ENCODE measurements at regions not wholly inside any gene's neighbourhood (a gene's known extent, or its start where the extent isn't known, plus 50 kb on each side); places are given as distances from the start of the nearest gene placed in this dataset.

DNA sequence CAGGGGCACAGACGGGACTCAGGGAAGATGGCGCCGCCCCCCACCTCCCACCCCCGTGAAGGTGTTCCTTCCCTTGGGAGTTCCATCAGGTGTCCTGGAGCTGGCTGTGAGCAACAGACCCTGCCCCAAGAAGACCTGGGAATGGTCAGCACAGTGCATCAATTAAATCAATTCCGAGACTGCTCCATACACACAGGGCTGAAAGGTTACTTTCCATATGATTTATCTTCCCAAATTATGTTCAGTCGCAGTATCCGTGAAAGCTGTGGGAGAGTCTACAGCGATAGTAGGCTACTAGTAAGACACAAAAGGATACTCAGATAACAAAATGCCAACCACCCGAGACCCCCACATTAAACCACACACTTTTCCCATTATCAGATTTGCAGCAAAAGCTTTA lies 71.8 kb upstream of the PABPC3 start:
- no peak for DNase-seq (ENCODE audit: low spot score)
- in situ Hi-C loops (cut with MboI; ENCODE audit: low pct_unique_long_range_greater_than_20kb, low sequenced_read_pairs, unreplicated experiment), result no loop called here
- TF ChIP-seq, protein P1, sequence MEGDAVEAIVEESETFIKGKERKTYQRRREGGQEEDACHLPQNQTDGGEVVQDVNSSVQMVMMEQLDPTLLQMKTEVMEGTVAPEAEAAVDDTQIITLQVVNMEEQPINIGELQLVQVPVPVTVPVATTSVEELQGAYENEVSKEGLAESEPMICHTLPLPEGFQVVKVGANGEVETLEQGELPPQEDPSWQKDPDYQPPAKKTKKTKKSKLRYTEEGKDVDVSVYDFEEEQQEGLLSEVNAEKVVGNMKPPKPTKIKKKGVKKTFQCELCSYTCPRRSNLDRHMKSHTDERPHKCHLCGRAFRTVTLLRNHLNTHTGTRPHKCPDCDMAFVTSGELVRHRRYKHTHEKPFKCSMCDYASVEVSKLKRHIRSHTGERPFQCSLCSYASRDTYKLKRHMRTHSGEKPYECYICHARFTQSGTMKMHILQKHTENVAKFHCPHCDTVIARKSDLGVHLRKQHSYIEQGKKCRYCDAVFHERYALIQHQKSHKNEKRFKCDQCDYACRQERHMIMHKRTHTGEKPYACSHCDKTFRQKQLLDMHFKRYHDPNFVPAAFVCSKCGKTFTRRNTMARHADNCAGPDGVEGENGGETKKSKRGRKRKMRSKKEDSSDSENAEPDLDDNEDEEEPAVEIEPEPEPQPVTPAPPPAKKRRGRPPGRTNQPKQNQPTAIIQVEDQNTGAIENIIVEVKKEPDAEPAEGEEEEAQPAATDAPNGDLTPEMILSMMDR (IDR thresholded peaks at IDR 0.05; ENCODE audit: extremely low read depth, insufficient read depth, missing control alignments), result no peak

DNA sequence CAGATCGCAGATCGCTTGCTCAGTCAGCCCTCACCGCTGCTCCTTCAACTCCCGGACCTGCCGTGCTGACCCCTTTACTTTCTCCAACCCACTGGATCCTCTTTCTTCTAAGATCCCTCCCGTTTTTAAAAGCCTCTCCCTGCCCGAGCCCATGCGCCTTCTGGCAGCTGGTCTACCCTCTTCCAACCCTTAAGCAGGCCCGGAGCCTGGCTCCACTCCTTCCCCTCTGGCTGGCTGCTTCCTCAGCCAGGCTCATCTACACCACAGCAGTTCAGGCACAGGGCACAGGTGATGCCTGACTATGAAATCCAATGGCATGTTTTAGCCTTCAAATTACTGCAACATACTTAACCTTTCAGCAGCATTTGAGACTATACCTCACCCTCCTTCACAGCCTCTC lies 63.8 kb upstream of the PABPC3 start:
- DNase-seq (ENCODE audit: low spot score), result no peak
- TF ChIP-seq, protein P1 (IDR thresholded peaks at IDR 0.05; ENCODE audit: extremely low read depth, insufficient read depth, missing control alignments), result no peak
- in situ Hi-C loops (cut with MboI; ENCODE audit: low pct_unique_long_range_greater_than_20kb, low sequenced_read_pairs, unreplicated experiment), result no loop called here

DNA sequence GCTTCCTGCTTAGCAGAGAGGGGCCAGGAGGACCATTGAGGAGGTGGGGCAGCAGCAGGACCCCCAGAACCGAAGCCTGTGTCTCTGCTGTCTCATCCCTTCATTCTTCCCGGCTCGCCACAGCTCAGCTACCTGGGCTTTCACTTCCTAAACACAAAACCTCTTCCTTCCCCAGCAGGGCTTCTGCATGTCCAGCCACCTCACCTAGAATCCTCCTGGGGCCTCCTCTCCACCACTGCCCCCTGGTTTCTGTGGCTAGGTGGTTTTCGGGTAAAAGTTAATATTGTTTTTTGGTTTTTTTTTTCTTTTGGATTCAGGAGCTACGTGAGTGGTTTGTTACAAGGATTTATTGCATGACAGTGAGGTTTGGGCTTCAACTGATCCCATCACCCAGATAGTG lies 61.8 kb upstream of the PABPC3 start:
- in situ Hi-C loops (cut with MboI; ENCODE audit: low pct_unique_long_range_greater_than_20kb, low sequenced_read_pairs, unreplicated experiment), result no loop called here
- TF ChIP-seq, protein P1 (IDR thresholded peaks at IDR 0.05; ENCODE audit: extremely low read depth, insufficient read depth, missing control alignments), result no peak
- no peak for DNase-seq (ENCODE audit: low spot score)

DNA sequence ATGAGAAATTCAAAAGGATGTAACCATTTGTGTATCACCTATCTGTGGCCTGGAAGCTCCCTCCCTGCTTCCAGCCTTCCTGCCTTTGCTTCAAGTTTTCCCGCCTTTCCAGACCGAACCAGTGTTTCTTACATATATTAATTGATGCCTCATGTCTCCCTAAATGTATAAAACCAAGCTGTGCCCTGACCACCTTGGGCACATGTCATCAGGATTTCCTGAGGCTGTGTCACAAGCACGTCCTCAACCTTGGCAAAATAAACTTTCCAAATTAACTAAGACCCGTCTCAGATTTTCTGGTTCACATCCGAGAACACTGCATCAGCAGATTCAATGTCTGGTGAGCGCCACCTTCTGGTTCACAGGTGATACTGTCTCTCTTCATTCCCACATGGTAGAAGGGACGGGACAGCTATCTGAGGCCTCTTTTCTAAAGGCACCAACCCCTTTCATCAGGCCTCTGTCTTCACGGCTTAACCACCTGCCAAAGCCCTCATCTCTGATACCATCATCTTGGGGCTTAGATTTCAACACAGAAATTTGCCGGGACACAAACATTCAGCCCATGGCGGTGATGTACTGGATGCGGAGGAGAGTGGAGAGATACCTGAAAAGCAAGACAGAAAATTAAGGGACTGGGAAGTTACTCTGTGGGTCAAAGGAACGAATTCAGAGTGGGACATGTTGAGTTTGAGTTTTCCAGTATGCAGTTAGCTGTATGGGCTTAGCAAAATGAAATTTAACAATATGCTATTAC lies 58.7 kb upstream of the PABPC3 start:
- TF ChIP-seq, protein P1 (IDR thresholded peaks at IDR 0.05; ENCODE audit: extremely low read depth, insufficient read depth, missing control alignments), result peak; percentile 81
- peak; percentile 67 for DNase-seq (ENCODE audit: low spot score)
- in situ Hi-C loops (cut with MboI; ENCODE audit: low pct_unique_long_range_greater_than_20kb, low sequenced_read_pairs, unreplicated experiment), result no loop called here

DNA sequence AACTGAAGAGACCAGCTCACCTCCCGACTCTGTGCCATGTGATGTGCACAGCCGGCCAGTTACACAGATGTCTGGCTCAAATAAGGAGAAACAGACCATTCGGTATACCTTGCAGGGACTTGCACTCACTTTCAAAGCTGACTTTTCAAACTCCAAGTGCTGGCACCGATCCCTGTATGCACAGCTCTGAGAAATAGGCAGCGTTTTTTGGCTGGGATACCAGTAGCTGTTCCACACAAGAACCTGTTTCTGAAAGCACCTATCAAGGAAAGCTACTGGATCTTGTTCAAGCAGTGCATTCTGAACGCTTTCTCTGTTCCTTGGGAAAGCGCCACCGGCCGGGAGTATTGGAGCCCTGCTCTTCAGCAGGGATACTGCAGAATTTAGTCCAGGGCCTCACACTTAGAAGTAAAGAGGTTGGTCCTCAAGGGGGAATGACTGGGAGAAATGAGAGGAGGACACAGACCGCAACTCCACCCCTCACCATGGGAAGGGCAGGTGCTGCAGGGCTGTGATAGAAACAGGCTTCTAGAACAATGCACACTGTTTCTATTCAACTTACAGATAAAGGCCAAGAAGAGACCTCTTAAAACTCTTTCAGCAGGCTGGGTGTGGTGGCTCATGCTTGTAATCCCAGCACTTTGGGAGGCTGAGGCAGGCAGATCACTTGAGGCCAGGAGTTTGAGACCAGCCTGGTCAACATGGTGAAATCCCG lies 53.6 kb upstream of the PABPC3 start:
- TF ChIP-seq, protein P1 (IDR thresholded peaks at IDR 0.05; ENCODE audit: extremely low read depth, insufficient read depth, missing control alignments), result no peak
- no peak for DNase-seq (ENCODE audit: low spot score)
- in situ Hi-C loops (cut with MboI; ENCODE audit: low pct_unique_long_range_greater_than_20kb, low sequenced_read_pairs, unreplicated experiment), result no loop called here

DNA sequence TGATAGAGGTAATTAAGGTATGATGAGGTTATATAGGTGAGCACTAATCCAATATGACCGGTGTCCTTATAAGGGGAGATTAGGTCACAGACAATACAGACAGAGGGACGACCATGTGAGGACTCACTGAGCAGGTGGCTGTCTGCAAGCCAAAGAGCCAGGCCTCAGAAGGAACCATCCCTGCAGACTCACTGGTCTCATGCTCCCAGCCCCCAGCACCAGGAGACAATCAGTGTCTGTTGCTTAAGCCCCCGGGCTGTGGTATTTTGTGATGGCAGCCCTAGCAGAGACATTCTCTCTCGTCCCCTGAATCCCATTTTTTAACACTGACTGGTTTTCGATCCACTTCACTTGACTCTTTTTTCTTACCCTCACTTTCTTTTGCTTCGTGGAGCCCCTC lies 51.9 kb upstream of the PABPC3 start:
- in situ Hi-C loops (cut with MboI; ENCODE audit: low pct_unique_long_range_greater_than_20kb, low sequenced_read_pairs, unreplicated experiment), result no loop called here

More for the DNA sequence above, 51.9 kb upstream of the PABPC3 start:
- DNase-seq (ENCODE audit: low spot score), result no peak
- TF ChIP-seq, protein P1 (IDR thresholded peaks at IDR 0.05; ENCODE audit: extremely low read depth, insufficient read depth, missing control alignments), result no peak
